ENCODE measurements at regions not wholly inside any gene's neighbourhood (a gene's known extent, or its start where the extent isn't known, plus 50 kb on each side); places are given as distances from the start of the nearest gene placed in this dataset.

- TF ChIP-seq POLR2A (IDR thresholded peaks at IDR 0.05) = no peak
- TF ChIP-seq CTCF (IDR thresholded peaks at IDR 0.05) = no peak
Observed at GRCh38 chr15:66966256-66966655, 99.1 kb upstream of the SMAD3 start.

Measured in transverse colon (tissue), 3 donors.